Activated gamma-delta T cell (primary cell): ENCODE measurements at regions not wholly inside any gene's neighbourhood (a gene's known extent, or its start where the extent isn't known, plus 50 kb on each side); places are given as distances from the start of the nearest gene placed in this dataset.
"Not testable (repeated sequence)": the region's sequence is repeated elsewhere in the genome, so short reads cannot be mapped to it uniquely, and the experiment has no call there.

Source experiments
- DNase-seq: peaks from one replicate; lab custom pipeline; 2025; lab: John Stamatoyannopoulos, UW

GRCh38 chr6:25181923-25182322 lies 97.3 kb upstream of the CARMIL1 start:
- DNase-seq = no peak

GRCh38 chr6:25186919-25187318 lies 92.3 kb upstream of the CARMIL1 start:
- DNase-seq = no peak

- no peak for DNase-seq
Observed at GRCh38 chr6:25188232-25188631, 90.9 kb upstream of the CARMIL1 start.

GRCh38 chr6:25192590-25193459 lies 86.3 kb upstream of the CARMIL1 start:
- DNase-seq = no peak

- no peak for DNase-seq
Observed at GRCh38 chr6:25193460-25194171, 85.6 kb upstream of the CARMIL1 start.

GRCh38 chr6:25194172-25194678 lies 84.9 kb upstream of the CARMIL1 start:
- no peak for DNase-seq

- DNase-seq = no peak
Observed at GRCh38 chr6:25196464-25196863, 82.7 kb upstream of the CARMIL1 start.

- no peak for DNase-seq
Observed at GRCh38 chr6:25197111-25197510, 82.1 kb upstream of the CARMIL1 start.

- no peak for DNase-seq
Observed at GRCh38 chr6:25199544-25199943, 79.6 kb upstream of the CARMIL1 start.

GRCh38 chr6:25202504-25202903 lies 76.7 kb upstream of the CARMIL1 start:
- no peak for DNase-seq

GRCh38 chr6:25205629-25206028 lies 73.5 kb upstream of the CARMIL1 start:
- DNase-seq = no peak

- not testable (repeated sequence) for DNase-seq
Observed at GRCh38 chr6:25207453-25208155, 71.6 kb upstream of the CARMIL1 start.

- no peak for DNase-seq
Observed at GRCh38 chr6:25215881-25216280, 63.3 kb upstream of the CARMIL1 start.

GRCh38 chr6:25217302-25217701 lies 61.9 kb upstream of the CARMIL1 start:
- no peak for DNase-seq

GRCh38 chr6:25217829-25218228 lies 61.3 kb upstream of the CARMIL1 start:
- DNase-seq = no peak

GRCh38 chr6:25218346-25218745 lies 60.8 kb upstream of the CARMIL1 start:
- no peak for DNase-seq

GRCh38 chr6:25219216-25219916 lies 59.8 kb upstream of the CARMIL1 start:
- DNase-seq = no peak

- DNase-seq = no peak
Observed at GRCh38 chr6:25219917-25220278, 59.3 kb upstream of the CARMIL1 start.

GRCh38 chr6:25220857-25221256 lies 58.3 kb upstream of the CARMIL1 start:
- no peak for DNase-seq

- DNase-seq = no peak
Observed at GRCh38 chr6:25222006-25222678, 57.0 kb upstream of the CARMIL1 start.

- DNase-seq = no peak
Observed at GRCh38 chr6:25223490-25223991, 55.6 kb upstream of the CARMIL1 start.
